Limb (tissue), 2 donors: ENCODE measurements at regions not wholly inside any gene's neighbourhood (a gene's known extent, or its start where the extent isn't known, plus 50 kb on each side); places are given as distances from the start of the nearest gene placed in this dataset.

Source experiments
- DNase-seq, 2 donors: peaks; one replicate each; pipeline ENCODE4 v3.0.0-alpha.2; 2016; ENCODE audit errors: extremely low spot score in 2 of 2

DNA sequence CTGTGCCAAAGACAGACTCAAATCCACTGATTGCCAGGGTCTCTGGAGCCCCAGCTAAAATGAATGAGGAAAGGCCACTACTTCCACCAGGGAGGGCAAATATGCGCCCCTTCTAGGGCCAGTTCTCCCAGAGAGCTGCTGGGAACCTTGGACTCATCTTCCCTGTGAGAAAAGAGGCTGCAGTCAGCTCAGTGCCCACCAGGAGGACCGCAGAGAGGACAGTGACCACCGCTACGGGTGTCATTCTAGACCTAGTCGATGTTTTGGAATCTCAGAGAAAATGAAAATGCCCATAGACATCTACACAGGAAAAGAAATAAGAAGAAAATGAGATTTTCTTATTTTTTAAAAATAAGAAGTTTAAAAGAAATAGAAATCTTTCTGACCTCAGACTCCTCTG is 235.1 kb downstream of the UQCRFS1 start:
- DNase-seq: no peak

DNA sequence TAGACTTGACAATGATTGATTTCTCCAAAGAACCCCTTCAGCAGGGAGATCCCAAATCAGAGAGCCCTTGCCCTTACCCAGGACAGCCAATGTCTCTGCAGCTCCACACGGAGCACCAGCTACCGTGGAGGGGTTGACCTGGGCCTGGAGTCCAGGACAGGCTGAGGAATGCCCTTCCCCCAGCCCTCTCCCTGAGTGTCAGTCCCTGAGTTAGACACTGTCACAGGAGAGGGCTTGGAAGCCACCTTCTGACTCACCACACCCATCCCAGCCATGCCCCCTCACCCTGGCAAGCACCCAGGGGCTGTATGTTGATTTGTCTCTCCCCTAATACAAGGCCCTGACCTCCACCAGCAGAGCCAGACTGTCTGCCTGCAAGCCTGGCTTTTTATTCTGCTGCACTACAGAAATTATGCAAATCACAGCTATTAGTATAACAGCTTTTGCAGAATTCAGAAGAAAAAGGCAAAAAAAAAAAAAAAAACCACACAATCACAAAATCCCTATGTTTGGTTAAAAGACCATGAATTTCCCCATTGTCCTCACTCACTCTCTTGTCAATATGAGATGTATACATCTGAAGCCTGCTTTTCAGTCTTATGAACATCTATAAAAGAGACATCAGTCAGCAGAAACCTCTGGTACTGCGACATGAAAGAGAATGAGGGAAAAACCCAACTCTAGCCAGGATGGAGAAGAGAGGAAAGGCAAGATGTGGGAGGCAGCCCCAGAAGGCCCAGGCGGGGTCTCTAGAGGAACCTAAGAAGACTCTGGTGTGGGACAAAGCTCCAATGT is 240.7 kb downstream of the UQCRFS1 start:
- DNase-seq: no peak

DNA sequence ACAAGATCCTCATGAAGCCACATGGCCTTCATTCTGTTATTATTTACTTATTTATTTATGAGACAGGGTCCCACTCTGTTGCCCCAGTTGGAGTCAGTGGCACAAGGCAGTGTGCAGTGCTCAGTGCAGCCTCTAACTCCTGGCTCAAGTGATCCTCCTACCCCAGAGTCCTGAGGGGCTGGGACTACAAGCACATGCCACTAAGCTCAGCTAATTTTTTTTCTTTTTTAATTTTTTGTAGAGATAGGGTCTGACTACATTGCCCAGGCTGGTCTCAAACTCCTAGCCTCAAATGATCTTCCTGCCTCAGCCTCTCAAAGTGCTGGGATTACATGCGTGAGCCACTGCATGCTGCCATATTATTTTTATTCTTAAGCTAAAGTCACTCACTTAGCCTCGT is 241.4 kb downstream of the UQCRFS1 start:
- DNase-seq: no peak

DNA sequence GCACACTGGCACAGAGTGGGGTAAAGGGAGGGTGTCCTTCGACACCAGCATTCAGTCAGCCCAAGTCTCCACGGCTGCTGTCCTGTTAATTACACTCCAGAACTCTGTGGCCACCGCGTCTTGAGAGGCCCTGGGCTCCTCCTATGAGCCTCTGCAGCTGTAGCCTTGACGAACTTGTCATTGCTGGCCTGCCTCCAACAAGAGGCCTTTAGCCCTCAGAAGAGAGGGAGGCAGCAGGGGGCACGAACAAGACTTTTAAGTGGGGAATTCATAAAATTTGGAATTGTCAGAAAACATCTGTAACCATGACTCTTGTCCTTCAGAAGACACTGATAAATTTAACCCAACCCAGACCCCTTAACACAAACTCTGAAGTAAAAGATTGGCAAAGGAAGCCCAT is 241.9 kb downstream of the UQCRFS1 start:
- DNase-seq: peak in 1 of 2 donors; percentile 15

DNA sequence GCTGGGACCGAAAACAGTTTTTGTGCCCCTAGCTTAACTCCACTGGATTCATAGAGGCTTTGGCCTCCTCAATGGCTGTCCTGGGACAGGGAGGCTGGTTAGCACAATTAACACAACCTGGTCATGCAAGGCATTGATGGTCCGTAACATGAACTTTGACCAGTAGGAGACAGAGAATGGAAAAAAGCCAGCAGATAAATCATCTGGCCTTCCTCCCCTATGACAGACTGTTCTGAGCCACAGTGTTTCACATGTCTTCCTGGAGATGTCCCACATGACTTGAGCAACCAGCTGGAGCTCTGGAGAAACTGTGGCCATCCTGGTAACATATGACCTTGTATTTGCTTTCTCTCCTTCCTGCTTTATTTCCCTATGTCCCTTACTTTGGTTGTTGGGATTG is 244.2 kb downstream of the UQCRFS1 start:
- DNase-seq: no peak

DNA sequence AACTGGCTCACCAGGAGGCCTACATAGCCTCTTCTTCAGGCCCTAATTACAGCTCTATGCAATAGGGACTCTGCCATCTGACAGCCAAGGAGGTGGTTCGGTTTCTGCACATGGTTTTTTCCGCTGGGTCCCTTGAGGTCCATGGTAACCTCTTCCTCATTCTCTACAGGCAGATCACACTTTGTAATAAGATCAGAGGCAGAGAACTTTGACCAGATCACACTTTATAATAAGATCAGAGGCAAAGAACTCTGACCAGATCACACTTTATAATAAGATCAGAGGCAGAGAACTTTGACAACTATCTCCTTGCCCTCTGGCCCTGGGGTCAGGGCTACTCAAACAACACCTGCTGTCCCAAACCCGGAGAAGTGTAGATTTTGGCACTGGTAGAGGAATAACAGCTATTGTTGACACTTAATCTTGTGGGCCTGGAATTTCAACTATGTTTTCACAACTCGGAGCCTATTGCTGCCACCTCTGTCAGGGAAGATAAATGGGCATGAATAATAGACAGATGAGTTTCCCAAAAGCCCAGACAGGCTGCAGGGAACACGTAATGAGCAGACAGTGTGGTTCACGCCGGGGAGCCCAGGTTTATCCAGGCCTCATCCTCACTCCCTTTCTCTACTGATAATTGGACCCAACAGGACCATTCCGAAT is 246.1 kb downstream of the UQCRFS1 start:
- no peak for DNase-seq

DNA sequence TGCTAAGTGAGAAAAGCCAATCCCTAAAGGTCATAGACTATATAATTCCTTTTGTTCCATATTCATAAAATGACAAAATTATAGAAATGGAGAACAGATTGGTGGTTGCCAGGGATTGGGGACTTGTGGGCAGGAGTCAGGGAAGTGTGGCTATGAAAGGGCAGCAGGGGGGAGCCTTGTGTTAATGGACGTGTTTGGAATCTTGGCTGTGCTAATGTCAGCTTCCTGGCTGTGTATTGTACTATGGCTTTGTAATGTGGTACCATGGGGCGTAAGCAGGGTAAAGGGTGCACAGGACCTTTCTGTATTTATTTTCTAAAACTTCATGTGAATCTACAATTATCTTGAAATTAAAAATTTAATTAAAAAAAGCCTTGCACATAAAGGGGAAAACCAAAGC is 248.5 kb downstream of the UQCRFS1 start:
- no peak for DNase-seq

DNA sequence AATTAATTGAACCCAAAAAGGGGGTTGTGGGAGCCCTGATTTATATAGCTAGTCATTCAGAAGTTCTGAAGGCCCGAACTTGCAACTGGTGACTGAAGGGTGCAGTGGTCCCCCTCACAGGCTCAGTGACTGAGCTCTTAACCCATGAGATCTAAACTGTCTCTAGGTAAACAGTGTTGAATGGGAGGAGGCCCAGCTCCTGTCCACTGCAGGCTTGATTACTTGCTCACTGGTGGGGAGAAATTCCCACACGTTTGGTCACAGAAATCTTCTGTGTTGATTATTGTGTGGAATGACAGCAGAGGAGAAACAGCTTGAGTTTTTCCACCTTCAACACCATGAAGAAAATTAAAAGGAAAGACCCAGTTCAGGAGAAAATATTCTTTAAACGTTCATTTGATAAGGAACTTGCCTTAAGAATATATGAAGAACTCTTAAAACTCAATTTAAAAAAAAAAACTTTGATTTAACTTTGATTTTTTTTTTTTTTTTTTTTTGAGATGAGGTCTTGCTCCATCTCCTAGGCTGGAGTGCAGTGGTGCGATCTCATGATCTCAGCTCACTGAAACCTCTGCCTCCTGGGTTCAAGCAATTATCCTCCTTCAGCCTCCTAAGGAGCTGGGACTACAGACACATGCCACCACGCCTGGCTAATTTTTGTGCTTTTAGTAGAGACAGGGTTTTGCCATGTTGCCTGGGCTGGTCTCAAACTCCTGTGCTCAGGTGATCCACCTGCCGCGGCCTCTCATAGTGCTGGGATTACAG is 249.3 kb downstream of the UQCRFS1 start:
- no peak for DNase-seq

DNA sequence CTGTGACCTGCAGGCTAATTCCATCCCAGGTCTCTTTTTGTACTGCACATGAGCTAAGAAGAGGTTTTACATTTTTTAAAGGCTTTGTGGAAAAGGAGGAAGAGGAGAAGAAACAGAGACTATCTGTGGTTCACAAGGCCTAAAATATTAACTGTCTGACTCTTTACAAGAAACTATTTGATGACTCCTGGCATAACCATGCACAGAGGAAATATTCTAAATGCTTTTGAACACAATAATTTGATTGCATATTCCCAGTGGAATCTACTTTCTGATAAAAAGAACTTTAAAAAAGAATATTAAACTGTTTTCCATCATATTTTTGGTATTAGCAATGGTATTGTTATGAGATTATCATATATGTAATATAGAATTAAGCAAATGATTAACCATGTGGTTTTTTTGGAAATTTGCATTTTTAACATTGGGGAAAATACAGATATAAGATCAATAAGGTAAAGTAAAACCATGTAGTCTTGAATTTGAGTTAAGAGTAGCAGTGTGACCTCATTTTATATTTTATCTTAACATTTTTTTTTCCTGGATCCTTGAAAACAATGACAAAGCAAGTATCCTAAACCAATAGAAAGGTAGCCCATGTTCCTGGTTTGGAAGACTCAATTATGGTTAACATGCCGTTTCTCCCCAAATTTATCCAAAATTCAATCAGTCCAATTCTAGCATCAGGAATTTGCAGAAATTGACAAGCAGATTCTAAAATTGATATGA is 251.0 kb downstream of the UQCRFS1 start:
- DNase-seq: no peak

DNA sequence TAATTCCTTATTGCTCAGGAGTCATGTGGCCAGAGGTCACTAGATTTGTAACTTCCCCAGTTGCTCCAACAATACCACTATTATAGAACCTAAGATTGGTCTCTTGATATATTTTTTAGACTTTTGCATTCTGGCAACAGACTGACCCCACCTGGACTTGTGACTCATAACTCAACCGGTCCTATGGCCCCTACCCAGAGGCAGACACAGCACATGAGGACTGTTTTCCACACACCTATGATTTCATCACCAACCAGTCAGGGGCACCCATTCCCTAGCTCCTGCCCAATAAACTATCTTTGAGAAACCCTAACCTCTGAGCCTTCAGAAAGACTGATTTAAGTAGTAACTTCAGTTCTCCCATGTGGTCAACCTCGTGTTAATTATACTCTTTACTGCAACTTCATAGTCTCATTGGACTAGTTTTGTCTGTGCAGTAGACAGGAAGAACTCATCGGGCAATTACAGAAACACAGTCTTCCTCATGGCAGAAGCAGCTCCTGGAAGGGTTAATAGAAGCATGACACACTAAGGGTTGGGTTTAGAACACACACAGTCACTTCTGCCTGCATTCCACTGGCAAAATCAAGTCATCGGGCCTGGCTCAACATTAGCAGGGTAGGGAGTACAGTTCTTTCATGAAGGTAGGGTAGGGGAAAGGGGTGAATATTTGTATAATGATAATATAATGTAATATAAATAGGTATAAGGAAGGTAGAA is 251.8 kb downstream of the UQCRFS1 start:
- DNase-seq: no peak

DNA sequence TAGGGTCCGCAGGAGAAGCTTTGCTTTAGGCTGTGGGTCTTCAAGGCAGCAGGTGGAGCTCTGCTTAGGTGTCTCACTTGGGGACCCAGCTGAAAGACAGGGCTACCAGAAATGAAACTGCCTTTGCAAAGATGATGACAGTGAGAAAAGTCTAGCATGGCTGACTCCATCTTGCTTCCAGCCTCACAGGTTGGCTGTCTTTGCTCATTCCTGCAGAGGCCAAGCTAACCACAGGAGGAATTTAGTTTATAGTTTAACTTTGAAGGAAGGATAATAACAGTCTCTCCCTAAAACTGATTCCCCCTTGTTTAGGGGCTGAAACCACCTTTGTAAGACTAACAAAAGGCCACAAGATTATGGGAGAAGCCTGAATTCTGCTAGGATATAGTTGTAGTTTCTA is 252.4 kb downstream of the UQCRFS1 start:
- DNase-seq: no peak

DNA sequence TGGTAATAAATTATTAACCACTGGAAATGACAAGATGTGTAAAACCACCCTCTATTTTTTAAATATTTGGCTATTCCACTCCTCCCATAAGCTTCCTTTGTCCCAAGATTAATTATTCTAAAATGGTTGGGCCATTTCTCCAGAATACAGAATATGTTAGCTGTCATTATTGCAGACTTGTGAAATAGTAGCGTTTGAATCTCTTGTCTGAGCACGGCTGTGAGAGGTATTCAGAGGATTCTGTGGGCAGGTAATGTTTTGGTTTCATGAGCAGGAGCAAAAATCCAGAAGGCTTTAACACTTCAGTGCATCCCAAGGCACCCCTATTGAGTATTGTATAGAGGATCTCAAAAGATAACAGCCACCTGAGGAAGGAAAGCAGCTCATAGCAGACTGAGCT is 256.0 kb downstream of the UQCRFS1 start:
- no peak for DNase-seq

DNA sequence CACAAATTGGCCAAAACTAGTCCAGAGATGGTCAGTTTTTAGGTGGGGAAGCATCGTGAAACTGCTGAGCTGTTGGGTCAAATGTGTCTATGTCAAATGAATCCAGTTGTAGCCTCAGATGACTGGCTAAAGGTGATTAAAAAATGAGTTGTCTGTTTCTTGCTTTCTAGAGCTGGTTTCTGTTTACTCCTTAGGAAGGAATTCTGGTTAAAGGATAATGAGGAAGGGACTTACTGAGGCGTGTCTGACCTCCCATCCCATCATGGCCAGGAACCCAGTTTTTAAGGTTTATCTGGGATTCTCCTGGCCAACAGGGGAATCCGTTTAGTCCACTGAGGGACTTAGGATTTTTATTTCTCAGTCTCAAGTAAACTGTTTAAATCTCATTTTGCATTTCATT is 256.5 kb downstream of the UQCRFS1 start:
- DNase-seq: no peak

DNA sequence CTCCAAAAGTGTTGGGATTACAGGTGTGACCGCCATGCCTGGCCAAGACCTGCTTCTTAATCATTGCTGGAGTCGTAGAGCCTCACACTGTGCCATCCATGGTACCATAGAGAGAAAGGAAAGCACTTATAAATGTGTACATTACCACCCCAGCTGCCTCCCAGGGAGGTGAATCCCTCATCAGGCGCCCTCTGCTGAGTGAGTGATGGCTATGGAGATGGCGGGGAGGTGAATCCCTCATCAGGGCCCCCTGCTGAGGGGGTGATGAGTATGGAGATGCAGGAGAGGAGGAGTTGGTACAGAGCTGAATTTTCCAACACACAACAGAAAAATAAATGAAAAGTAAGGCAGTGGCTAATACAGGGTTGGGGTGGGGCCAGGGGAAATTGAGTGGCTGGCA is 263.4 kb downstream of the UQCRFS1 start:
- no peak for DNase-seq

DNA sequence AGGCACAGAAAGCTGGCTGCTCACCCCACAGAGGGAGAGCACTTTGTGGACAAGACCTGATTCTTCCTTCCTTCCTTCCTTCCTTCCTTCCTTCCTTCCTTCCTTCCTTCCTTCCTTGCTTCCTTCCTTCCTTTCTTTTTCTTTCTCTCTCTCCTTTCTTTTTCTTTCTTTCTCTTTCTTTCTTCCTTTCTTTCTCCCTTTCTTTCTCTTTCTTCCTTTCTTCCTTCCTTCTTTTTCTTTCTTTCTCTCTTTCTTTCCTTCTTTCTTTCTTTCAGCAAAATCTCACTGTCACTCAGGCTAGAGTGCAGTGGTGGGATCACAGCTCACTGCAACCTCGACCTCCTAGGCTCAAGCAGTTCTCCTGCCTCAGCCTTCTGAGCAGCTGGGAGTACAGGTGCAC is 263.9 kb downstream of the UQCRFS1 start:
- no peak for DNase-seq

DNA sequence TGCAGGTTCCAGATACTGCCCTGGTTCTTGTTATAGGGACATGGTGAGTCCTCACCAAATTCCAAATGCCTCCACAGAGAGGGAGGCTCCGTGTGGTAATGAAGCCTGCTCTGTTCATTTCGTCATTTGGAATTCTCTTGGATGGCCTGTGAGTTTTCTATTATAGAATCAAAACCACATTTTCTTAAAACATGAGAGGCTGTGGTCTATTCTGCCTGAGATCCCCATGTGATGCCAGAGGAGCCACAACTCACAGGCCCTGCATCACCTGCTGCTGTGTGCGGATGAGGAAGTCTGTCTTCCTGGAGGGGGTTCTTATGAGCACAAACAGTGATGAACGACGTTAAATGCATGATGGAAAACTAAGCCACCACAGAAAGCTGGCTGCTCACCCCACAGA is 264.4 kb downstream of the UQCRFS1 start:
- DNase-seq: peak in 1 of 2 donors; percentile 5

DNA sequence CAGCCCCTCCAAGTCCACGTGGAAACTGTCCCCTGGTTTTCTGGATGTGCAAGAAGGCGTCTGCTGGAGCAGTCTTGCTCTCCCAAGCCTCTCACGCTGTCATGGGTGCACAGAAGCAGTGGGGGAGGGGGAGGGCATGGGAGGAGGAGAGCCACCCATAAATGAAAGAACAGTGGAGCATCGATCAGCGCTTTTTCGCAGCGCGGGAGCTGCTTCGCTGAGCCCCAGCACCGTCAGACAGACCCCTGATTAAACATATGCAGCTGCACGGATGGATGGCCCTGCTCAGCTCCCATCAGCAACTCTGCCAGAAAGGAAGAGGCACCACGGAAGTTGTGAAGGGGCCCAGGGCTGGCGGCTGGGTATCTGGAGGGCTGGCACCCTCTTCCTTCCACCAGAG is 264.9 kb downstream of the UQCRFS1 start:
- peak in 1 of 2 donors; percentile 29 for DNase-seq

DNA sequence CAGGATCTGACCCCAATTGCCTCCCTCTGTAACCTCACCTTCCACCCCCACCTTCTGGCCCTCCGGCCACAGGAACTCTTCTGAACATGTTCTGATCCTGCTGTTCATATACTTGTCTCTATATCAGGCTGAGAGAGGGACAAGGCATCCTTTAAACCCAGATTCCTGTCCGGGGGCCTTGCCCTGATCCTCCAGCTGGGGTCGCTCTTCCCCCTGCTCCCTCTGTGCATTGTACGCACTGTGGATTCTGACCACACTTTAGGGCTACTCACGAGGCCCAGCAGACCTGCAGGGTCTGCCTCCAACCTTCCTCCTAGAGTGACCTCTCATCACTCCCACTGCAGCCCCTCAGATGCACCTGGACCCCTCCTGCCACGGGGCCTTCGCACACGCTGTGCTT is 269.3 kb downstream of the UQCRFS1 start:
- no peak for DNase-seq

DNA sequence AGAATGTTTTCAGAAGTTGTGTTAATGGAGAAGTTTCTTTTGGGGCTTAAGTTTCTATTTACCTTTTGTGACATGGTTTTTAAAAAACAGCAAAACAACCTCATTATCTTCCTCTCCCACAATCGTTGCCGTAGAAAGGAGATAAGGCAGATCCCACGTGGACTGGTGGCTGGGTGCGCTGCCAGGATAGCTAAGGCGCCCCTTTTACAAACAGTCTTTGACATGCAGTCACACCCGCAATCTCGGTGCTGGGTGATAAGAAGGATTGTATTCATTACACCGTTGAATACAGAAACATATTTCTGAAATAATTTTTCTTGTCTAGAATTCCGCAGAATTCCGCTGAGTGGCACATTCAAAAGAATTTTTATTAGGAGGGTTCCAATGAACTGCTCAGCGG is 271.1 kb downstream of the UQCRFS1 start:
- DNase-seq: no peak

DNA sequence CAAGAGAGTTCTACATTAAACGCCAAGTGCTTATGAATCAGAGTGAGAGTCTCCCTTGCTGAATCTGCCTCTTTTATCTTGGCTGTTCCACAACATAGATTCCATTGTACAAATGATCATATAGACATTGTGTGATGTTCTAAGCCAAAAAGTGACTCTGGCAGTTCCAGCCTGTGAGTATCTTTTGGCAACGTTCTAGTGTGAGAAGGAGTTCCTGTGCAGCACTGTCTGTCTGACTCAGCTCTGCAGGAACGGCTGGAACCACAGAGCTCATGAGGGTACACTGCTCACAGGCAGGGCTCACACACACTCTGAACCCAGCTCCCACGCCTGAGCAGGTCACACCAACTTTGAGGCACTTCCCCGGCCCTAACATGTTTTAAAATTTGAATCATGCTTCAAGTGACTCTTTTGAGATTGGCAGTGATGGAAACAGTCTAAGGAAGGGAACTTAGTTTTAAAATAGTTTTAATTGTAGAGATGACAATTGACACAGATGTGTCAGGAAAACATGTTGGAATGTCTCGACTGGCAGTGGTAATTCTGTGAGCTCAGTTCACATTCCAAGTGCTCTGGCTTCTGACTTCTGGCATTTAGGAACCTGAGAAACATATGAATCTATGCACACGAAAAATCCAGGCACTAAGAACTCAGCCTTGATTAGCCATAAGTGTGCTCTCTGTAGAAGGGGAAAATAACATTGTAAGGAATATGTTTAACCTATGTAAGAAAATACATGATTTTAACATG is 272.0 kb downstream of the UQCRFS1 start:
- no peak for DNase-seq
